HepG2 (cell line): ENCODE measurements at regions not wholly inside any gene's neighbourhood (a gene's known extent, or its start where the extent isn't known, plus 50 kb on each side); places are given as distances from the start of the nearest gene placed in this dataset.

Source experiments
- ATAC-seq: fragments of 200-7000 bp; cut with Tn5 transposase; 3 replicates; pipeline ENCODE4 v1.9.1; 2020; ENCODE audit warnings: mild to moderate bottlenecking, moderate library complexity
- BruUV-seq: library from RNA; stranded (reverse); fragments of 400-500 nt; replicated peaks from 2 replicates; lab custom pipeline; 2021; lab: Mats Ljungman, UMichigan
- CTCF ChIA-PET: fragments of 300-600 bp; formaldehyde crosslinking; extraction: SDS; loops from one replicate; lab custom pipeline; 2021; ENCODE audit warnings: low total read pairs, inconsistent platforms, low intra/inter-chr PET ratio; lab: Yijun Ruan, JAX
- POLR2A ChIA-PET: fragments of 350-600 bp; sonication (Branson Sonifier 250); formaldehyde crosslinking; loops from one replicate; lab custom pipeline; 2020; ENCODE audit warnings: antibody characterized with exemption, inconsistent platforms; lab: Yijun Ruan, JAX
- DNase-seq: peaks from one replicate; pipeline ENCODE4 v3.0.0-alpha.2; 2015; ENCODE audit warnings: low spot score
- FAIRE-seq: peaks from 3 replicates; lab custom pipeline; 2011; peaks lifted over from hg19 to GRCh38; lab: Jason Lieb, UNC
- H2AFZ ChIP-seq: one replicate; pipeline ENCODE4 v1.6.1; 2011; ENCODE audit warnings: low read length, inconsistent platforms
- H3K27ac ChIP-seq: fragments of 300-600 bp; 3 replicates; pipeline ENCODE4 v1.8.0; 2011; ENCODE audit warnings: mixed run types, mild to moderate bottlenecking, mixed read lengths, low read length, inconsistent platforms; ENCODE audit not compliant: insufficient read depth; ENCODE audit errors: extremely low read length
- H3K27me3 ChIP-seq, 2 experiments: fragments of 200-600 bp in 1 of 2; 2 replicates in 1 of 2; 3 replicates in 1 of 2; pipeline versions ENCODE4 v1.6.0 to v1.8.0; 2011; ENCODE audit warnings: low read length in 2 of 2, mild to moderate bottlenecking in 2 of 2, moderate library complexity in 2 of 2, inconsistent platforms in 1 of 2; ENCODE audit not compliant: insufficient read depth in 2 of 2, control insufficient read depth in 1 of 2
- H3K36me3 ChIP-seq, 2 experiments: fragments of 200-600 bp in 1 of 2; replicated peaks in 1 of 2; 2 replicates in 1 of 2; 3 replicates in 1 of 2; pipeline versions ENCODE4 v1.5.1 to v1.8.0; 2011; ENCODE audit warnings: low read length in 2 of 2, inconsistent platforms in 1 of 2; ENCODE audit not compliant: insufficient read depth in 2 of 2, control insufficient read depth in 1 of 2
- H3K4me1 ChIP-seq: 2 replicates; pipeline ENCODE4 v1.5.1; 2012; ENCODE audit warnings: low read length, inconsistent platforms; ENCODE audit not compliant: insufficient read depth
- H3K4me2 ChIP-seq: 2 replicates; pipeline ENCODE4 v1.6.0; 2011; ENCODE audit warnings: low read depth, low read length, inconsistent platforms
- H3K4me3 ChIP-seq, 3 experiments: fragments of 200-600 bp in 1 of 3; sonication (generic), shearing (Covaris generic) in 1 of 3; replicated peaks in 1 of 3; 2 replicates each; pipeline ENCODE4 v1.5.1; 2011 to 2016; ENCODE audit warnings: low read length in 3 of 3, inconsistent platforms in 2 of 3, low read depth in 2 of 3, mild to moderate bottlenecking in 2 of 3, control low read depth in 1 of 3, mixed read lengths in 1 of 3; ENCODE audit not compliant: insufficient read depth in 1 of 3
- H3K79me2 ChIP-seq: one replicate; pipeline ENCODE4 v1.6.1; 2011; ENCODE audit warnings: low read length, inconsistent platforms; ENCODE audit not compliant: insufficient read depth
- H3K9ac ChIP-seq: 2 replicates; pipeline ENCODE4 v1.6.0; 2011; ENCODE audit warnings: mild to moderate bottlenecking, low read depth, low read length, inconsistent platforms; ENCODE audit not compliant: insufficient read depth
- H3K9me3 ChIP-seq: 2 replicates; pipeline ENCODE4 v1.5.1; 2012; ENCODE audit warnings: mild to moderate bottlenecking, low read length
- H4K20me1 ChIP-seq: 2 replicates; pipeline ENCODE4 v1.6.0; 2011; ENCODE audit warnings: inconsistent platforms, mild to moderate bottlenecking, low read length, moderate library complexity; ENCODE audit not compliant: insufficient read depth
- KDM1A ChIP-seq: IDR thresholded peaks from 2 replicates; pipeline ENCODE4 v1.6.1; 2016; ENCODE audit warnings: missing compliant biosample characterization
- PCBP2 ChIP-seq: fragments of 200-400 bp; formaldehyde crosslinking; optimal IDR thresholded peaks from 2 replicates; pipeline ENCODE3; 2018; ENCODE audit warnings: low read length, low read depth; ENCODE audit not compliant: poor library complexity, severe bottlenecking
- SIX1 ChIP-seq: sonication (generic); formaldehyde crosslinking; IDR thresholded peaks from 2 replicates; pipeline ENCODE4 v1.4.0; 2020; ENCODE audit warnings: missing genetic modification reagents, borderline replicate concordance
- SMARCC2 ChIP-seq: fragments of 450-650 bp; IDR thresholded peaks from 2 replicates; pipeline ENCODE4 v1.6.1; 2017; ENCODE audit warnings: antibody characterized with exemption, mild to moderate bottlenecking
- SPEN ChIP-seq: sonication (generic); formaldehyde crosslinking; IDR thresholded peaks from 2 replicates; pipeline ENCODE4 v1.5.1; 2020; ENCODE audit warnings: low read depth, mild to moderate bottlenecking, missing genetic modification reagents
- ZFP41 ChIP-seq: sonication (generic); formaldehyde crosslinking; IDR thresholded peaks from 2 replicates; pipeline ENCODE4 v1.4.0; 2020; ENCODE audit warnings: mild to moderate bottlenecking, missing genetic modification reagents, borderline replicate concordance
- ZNF563 ChIP-seq: sonication (generic); formaldehyde crosslinking; IDR thresholded peaks from 2 replicates; pipeline ENCODE4 v1.8.0; 2022; ENCODE audit warnings: mild to moderate bottlenecking, moderate library complexity, missing genetic modification reagents
- WGBS: methylation state at CpG from one replicate; pipeline ENCODE4 v1.1.6; 2017; ENCODE audit warnings: low lambda C conversion rate; 5-methylcytosine and 5-hydroxymethylcytosine counted together
- in situ Hi-C: cut with HindIII; loops from 2 replicates; pipeline ENCODE4 v1.10.0; 2017; ENCODE audit warnings: low pct_unique_long_range_greater_than_20kb; ENCODE audit not compliant: extremely low pct_ligation_motif_present
- intact Hi-C: fragments of 100-400 bp; cut with micrococcal nuclease; formaldehyde crosslinking; loops from one replicate; pipeline ENCODE4 v1.10.0; 2022; ENCODE audit not compliant: unreplicated experiment
- TF ChIP-seq, protein P1 (sequence below): sonication (generic); formaldehyde crosslinking; IDR thresholded peaks from 2 replicates; pipeline ENCODE4 v1.8.1; 2023; ENCODE audit warnings: mild to moderate bottlenecking, inconsistent platforms, moderate library complexity, missing genetic modification reagents, borderline replicate concordance
- TF ChIP-seq, protein P2 (sequence below): sonication (generic); formaldehyde crosslinking; IDR thresholded peaks from 2 replicates; pipeline ENCODE4 v1.5.1; 2020; ENCODE audit warnings: mild to moderate bottlenecking, missing genetic modification reagents, moderate library complexity
- TF ChIP-seq, protein P3 (sequence below): sonication (generic); formaldehyde crosslinking; IDR thresholded peaks from 2 replicates; pipeline ENCODE4 v1.4.0; 2020; ENCODE audit warnings: low read depth, missing genetic modification reagents

- Histone ChIP-seq H3K27me3 (peaks cover 0 to 9% of the 10 kb centered on the region in 2 experiments; a peak in 1 of 5 replicates), H3K27ac (no peak overlapping the region), H3K36me3 (no peaks in the 10 kb centered on the region), H3K79me2 (no peaks in the 10 kb centered on the region), H4K20me1 (no peaks in the 10 kb centered on the region), H3K4me2 (no peak overlapping the region), H3K4me1 (no peaks in the 10 kb centered on the region), H3K9me3 (no peaks in the 10 kb centered on the region), H3K9ac (no peak overlapping the region), H3K4me3 (no peak overlapping the region), H2AFZ (no peak overlapping the region)
- FAIRE-seq (no peak), ATAC-seq (no peak), DNase-seq (no peak)
- ChIA-PET CTCF (no interaction called here), POLR2A (no interaction called here)
- intact Hi-C loops (no loop called here), in situ Hi-C loops (no loop called here)
- no TSS peak for BruUV-seq
- 17% methylated on average over 3 of the region's 3 CpGs for WGBS
- TF ChIP-seq, protein P1, sequence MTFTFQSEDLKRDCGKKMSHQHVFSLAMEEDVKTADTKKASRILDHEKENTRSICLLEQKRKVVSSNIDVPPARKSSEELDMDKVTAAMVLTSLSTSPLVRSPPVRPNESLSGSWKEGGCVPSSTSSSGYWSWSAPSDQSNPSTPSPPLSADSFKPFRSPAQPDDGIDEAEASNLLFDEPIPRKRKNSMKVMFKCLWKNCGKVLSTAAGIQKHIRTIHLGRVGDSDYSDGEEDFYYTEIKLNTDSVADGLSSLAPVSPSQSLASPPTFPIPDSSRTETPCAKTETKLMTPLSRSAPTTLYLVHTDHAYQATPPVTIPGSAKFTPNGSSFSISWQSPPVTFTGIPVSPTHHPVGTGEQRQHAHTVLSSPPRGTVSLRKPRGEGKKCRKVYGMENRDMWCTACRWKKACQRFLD (CRISPR knock-in tag): no peak
- TF ChIP-seq, protein P2, sequence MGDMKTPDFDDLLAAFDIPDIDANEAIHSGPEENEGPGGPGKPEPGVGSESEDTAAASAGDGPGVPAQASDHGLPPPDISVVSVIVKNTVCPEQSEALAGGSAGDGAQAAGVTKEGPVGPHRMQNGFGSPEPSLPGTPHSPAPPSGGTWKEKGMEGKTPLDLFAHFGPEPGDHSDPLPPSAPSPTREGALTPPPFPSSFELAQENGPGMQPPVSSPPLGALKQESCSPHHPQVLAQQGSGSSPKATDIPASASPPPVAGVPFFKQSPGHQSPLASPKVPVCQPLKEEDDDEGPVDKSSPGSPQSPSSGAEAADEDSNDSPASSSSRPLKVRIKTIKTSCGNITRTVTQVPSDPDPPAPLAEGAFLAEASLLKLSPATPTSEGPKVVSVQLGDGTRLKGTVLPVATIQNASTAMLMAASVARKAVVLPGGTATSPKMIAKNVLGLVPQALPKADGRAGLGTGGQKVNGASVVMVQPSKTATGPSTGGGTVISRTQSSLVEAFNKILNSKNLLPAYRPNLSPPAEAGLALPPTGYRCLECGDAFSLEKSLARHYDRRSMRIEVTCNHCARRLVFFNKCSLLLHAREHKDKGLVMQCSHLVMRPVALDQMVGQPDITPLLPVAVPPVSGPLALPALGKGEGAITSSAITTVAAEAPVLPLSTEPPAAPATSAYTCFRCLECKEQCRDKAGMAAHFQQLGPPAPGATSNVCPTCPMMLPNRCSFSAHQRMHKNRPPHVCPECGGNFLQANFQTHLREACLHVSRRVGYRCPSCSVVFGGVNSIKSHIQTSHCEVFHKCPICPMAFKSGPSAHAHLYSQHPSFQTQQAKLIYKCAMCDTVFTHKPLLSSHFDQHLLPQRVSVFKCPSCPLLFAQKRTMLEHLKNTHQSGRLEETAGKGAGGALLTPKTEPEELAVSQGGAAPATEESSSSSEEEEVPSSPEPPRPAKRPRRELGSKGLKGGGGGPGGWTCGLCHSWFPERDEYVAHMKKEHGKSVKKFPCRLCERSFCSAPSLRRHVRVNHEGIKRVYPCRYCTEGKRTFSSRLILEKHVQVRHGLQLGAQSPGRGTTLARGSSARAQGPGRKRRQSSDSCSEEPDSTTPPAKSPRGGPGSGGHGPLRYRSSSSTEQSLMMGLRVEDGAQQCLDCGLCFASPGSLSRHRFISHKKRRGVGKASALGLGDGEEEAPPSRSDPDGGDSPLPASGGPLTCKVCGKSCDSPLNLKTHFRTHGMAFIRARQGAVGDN: no peak
- no peak for TF ChIP-seq SIX1 (CRISPR knock-in tag)
- no peak for TF ChIP-seq ZFP41 (CRISPR knock-in tag)
- TF ChIP-seq PCBP2: no peak
- TF ChIP-seq, protein P3, sequence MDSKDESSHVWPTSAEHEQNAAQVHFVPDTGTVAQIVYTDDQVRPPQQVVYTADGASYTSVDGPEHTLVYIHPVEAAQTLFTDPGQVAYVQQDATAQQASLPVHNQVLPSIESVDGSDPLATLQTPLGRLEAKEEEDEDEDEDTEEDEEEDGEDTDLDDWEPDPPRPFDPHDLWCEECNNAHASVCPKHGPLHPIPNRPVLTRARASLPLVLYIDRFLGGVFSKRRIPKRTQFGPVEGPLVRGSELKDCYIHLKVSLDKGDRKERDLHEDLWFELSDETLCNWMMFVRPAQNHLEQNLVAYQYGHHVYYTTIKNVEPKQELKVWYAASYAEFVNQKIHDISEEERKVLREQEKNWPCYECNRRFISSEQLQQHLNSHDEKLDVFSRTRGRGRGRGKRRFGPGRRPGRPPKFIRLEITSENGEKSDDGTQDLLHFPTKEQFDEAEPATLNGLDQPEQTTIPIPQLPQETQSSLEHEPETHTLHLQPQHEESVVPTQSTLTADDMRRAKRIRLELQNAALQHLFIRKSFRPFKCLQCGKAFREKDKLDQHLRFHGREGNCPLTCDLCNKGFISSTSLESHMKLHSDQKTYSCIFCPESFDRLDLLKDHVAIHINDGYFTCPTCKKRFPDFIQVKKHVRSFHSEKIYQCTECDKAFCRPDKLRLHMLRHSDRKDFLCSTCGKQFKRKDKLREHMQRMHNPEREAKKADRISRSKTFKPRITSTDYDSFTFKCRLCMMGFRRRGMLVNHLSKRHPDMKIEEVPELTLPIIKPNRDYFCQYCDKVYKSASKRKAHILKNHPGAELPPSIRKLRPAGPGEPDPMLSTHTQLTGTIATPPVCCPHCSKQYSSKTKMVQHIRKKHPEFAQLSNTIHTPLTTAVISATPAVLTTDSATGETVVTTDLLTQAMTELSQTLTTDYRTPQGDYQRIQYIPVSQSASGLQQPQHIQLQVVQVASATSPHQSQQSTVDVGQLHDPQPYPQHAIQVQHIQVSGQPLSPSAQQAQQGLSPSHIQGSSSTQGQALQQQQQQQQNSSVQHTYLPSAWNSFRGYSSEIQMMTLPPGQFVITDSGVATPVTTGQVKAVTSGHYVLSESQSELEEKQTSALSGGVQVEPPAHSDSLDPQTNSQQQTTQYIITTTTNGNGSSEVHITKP (CRISPR knock-in tag): no peak
- TF ChIP-seq KDM1A: no peak
- no peak for TF ChIP-seq ZNF563 (CRISPR knock-in tag)
- TF ChIP-seq SMARCC2: no peak
- TF ChIP-seq SPEN (CRISPR knock-in tag): no peak
Measured at GRCh38 chr7:25788961-25789620, 362.9 kb upstream of the NFE2L3 start.
